GM12878 (cell line): ENCODE measurements at regions not wholly inside any gene's neighbourhood (a gene's known extent, or its start where the extent isn't known, plus 50 kb on each side); places are given as distances from the start of the nearest gene placed in this dataset.

ENCODE experiments used
- ASH2L ChIP-seq: fragments of 300-600, 200-600 bp; sonication (generic); IDR thresholded peaks from 2 replicates; pipeline ENCODE4 v1.6.1; 2017; ENCODE audit warnings: low read depth, mild to moderate bottlenecking, borderline replicate concordance
- ATF7 ChIP-seq: fragments of 450-650 bp; IDR thresholded peaks from 2 replicates; pipeline ENCODE4 v1.6.1; 2016; ENCODE audit warnings: low read depth, mild to moderate bottlenecking
- CBFB ChIP-seq: IDR thresholded peaks from 2 replicates; pipeline ENCODE4 v1.6.1; 2016; ENCODE audit warnings: antibody characterized with exemption, low read depth
- CEBPB ChIP-seq, 2 experiments: fragments of 150-350 bp in 1 of 2; IDR thresholded peaks; 2 replicates each; pipeline ENCODE4 v1.6.1; 2012 to 2014; ENCODE audit warnings: low read depth in 2 of 2, low read length in 2 of 2, borderline replicate concordance in 1 of 2, inconsistent platforms in 1 of 2
- DPF2 ChIP-seq: fragments of 450-650 bp; IDR thresholded peaks from 2 replicates; pipeline ENCODE4 v1.6.1; 2017; ENCODE audit warnings: mild to moderate bottlenecking
- EED ChIP-seq: sonication (generic); IDR thresholded peaks from 2 replicates; pipeline ENCODE4 v1.6.1; 2016; ENCODE audit warnings: antibody characterized with exemption, low read depth
- FOXK2 ChIP-seq: fragments of 450-650 bp; IDR thresholded peaks from 2 replicates; pipeline ENCODE4 v1.6.1; 2017; ENCODE audit warnings: mild to moderate bottlenecking, moderate library complexity
- HCFC1 ChIP-seq: fragments of 150-350 bp; IDR thresholded peaks from 2 replicates; pipeline ENCODE4 v1.6.1; 2014; ENCODE audit warnings: low read length
- JUNB ChIP-seq: IDR thresholded peaks from 2 replicates; pipeline ENCODE4 v1.6.1; 2016; ENCODE audit warnings: antibody characterized with exemption, mild to moderate bottlenecking
- MLLT1 ChIP-seq: fragments of 450-650 bp; IDR thresholded peaks from 2 replicates; pipeline ENCODE4 v1.6.1; 2016; ENCODE audit warnings: mild to moderate bottlenecking
- PAX5 ChIP-seq: IDR thresholded peaks from 2 replicates; pipeline ENCODE4 v1.6.1; 2011; ENCODE audit warnings: low read depth, low read length, borderline replicate concordance
- PKNOX1 ChIP-seq: fragments of 450-650 bp; IDR thresholded peaks from 2 replicates; pipeline ENCODE4 v1.6.1; 2016; ENCODE audit warnings: mild to moderate bottlenecking
- POLR2A ChIP-seq: IDR thresholded peaks from 2 replicates; pipeline ENCODE4 v1.6.1; 2011; ENCODE audit warnings: low read depth, mild to moderate bottlenecking, low read length
- POLR2AphosphoS5 ChIP-seq: IDR thresholded peaks from 2 replicates; pipeline ENCODE4 v1.6.1; 2011; ENCODE audit warnings: mild to moderate bottlenecking, low read length, inconsistent platforms
- POU2F2 ChIP-seq: IDR thresholded peaks from 3 replicates; pipeline ENCODE4 v1.6.1; 2011; ENCODE audit warnings: low read depth, mild to moderate bottlenecking, low read length, borderline replicate concordance
- RFX5 ChIP-seq: IDR thresholded peaks from 2 replicates; pipeline ENCODE4 v1.6.1; 2011; ENCODE audit warnings: low read depth, low read length, improper control_type of control experiment
- SIN3A ChIP-seq: IDR thresholded peaks from 2 replicates; pipeline ENCODE4 v1.6.1; 2012; ENCODE audit warnings: low read depth, low read length, improper control_type of control experiment
- SREBF1 ChIP-seq: IDR thresholded peaks from 2 replicates; pipeline ENCODE4 v1.6.1; 2012; ENCODE audit warnings: mild to moderate bottlenecking, low read length
- SRF ChIP-seq, 2 experiments: IDR thresholded peaks; 2 replicates each; pipeline ENCODE4 v1.6.1; 2011; ENCODE audit warnings: low read depth in 2 of 2, low read length in 2 of 2, mild to moderate bottlenecking in 1 of 2, moderate library complexity in 1 of 2
- TARDBP ChIP-seq: IDR thresholded peaks from 2 replicates; pipeline ENCODE4 v1.6.1; 2016; ENCODE audit warnings: borderline replicate concordance
- ZNF24 ChIP-seq: fragments of 450-650 bp; IDR thresholded peaks from 2 replicates; pipeline ENCODE4 v1.6.1; 2017; ENCODE audit warnings: antibody characterized with exemption, mild to moderate bottlenecking
- ZNF384 ChIP-seq: IDR thresholded peaks from 2 replicates; pipeline ENCODE4 v1.6.1; 2012; ENCODE audit warnings: low read depth, mild to moderate bottlenecking, low read length, improper control_type of control experiment, borderline replicate concordance
- TF ChIP-seq, protein P1 (sequence below): fragments of 450-650 bp; IDR thresholded peaks from 2 replicates; pipeline ENCODE4 v1.6.1; 2017; ENCODE audit warnings: mild to moderate bottlenecking, moderate library complexity

DNA sequence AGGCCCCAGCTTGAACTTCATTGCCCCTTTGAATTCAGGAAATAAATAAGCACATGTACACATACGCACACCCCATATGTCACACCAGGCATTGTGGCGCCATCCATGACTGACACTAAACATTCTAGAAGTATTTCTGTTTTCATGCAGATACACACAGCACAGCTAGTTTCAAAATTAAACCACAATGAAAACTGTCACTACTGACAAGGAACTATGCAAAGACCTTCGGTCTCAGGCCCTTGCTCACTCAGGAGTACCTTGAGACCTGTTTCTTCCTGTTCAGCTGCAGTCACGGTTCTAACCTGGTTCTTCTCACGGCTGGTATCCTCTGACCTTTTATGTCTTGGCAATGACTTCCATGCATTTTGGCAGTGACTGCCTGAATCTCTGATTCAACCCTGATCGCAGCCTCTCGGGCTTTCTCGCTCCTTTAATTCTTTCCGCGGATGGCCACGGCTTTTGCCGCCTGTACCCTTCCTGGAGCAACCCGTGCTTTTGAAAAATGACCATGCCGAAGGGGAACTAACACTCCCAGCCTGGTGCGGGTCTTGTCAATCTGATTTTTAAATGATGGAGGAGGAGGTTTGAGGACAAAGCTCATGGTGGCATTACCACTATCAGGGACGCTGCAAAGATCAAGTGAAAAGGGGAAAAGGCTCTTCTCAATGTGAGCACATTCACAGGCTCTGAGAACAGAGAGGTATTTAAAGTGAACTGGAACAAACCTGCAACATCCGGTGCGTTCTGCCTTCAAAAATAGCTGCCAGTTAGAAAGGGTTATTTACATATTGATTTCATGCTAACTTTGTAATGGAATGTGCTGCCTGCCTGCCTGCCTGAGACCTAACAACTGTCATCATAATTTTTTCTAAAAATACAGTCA is 384.6 kb downstream of the RRAGC start (continued):
- TF ChIP-seq MLLT1 (peak; percentile 55; the same call in 1 of the 2 replicates), EED (peak; percentile 47; the same call in 1 of the 2 replicates), POU2F2 (peak; percentile 91; the same call in 2 of the 3 replicates), DPF2 (peak; percentile 50; the same call in 1 of the 2 replicates), ZNF24 (0 out of 2 replicates have a peak, but pooled peaks have one; percentile 20), CBFB (peak; percentile 66; the same call in 1 of the 2 replicates), CEBPB (IDR thresholded peaks at IDR 0.05; ENCODE audit: borderline replicate concordance in 1 of 2, low read depth in 2 of 2, low read length in 2 of 2) (no peak), TARDBP (no peak), HCFC1 (no peak), POLR2A (peak; percentile 81), PKNOX1 (peak; percentile 92), SIN3A (peak; percentile 47; the same call in 1 of the 2 replicates), ZNF384 (no peak), POLR2AphosphoS5 (peak; percentile 92), JUNB (no peak), RFX5 (no peak), SRF (IDR thresholded peaks at IDR 0.05; ENCODE audit: low read depth in 2 of 2, low read length in 2 of 2) (peak in 1 of 2 experiments; percentile 43; a peak in 1 of 4 replicates), ATF7 (peak; percentile 51), FOXK2 (peak; percentile 61), ASH2L (no peak), SREBF1 (no peak; the same call in 1 of the 2 replicates), PAX5 (peak; percentile 91)
- TF ChIP-seq, protein P1, sequence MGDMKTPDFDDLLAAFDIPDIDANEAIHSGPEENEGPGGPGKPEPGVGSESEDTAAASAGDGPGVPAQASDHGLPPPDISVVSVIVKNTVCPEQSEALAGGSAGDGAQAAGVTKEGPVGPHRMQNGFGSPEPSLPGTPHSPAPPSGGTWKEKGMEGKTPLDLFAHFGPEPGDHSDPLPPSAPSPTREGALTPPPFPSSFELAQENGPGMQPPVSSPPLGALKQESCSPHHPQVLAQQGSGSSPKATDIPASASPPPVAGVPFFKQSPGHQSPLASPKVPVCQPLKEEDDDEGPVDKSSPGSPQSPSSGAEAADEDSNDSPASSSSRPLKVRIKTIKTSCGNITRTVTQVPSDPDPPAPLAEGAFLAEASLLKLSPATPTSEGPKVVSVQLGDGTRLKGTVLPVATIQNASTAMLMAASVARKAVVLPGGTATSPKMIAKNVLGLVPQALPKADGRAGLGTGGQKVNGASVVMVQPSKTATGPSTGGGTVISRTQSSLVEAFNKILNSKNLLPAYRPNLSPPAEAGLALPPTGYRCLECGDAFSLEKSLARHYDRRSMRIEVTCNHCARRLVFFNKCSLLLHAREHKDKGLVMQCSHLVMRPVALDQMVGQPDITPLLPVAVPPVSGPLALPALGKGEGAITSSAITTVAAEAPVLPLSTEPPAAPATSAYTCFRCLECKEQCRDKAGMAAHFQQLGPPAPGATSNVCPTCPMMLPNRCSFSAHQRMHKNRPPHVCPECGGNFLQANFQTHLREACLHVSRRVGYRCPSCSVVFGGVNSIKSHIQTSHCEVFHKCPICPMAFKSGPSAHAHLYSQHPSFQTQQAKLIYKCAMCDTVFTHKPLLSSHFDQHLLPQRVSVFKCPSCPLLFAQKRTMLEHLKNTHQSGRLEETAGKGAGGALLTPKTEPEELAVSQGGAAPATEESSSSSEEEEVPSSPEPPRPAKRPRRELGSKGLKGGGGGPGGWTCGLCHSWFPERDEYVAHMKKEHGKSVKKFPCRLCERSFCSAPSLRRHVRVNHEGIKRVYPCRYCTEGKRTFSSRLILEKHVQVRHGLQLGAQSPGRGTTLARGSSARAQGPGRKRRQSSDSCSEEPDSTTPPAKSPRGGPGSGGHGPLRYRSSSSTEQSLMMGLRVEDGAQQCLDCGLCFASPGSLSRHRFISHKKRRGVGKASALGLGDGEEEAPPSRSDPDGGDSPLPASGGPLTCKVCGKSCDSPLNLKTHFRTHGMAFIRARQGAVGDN, result peak; percentile 80
